ENCODE measurements at regions not wholly inside any gene's neighbourhood (a gene's known extent, or its start where the extent isn't known, plus 50 kb on each side); places are given as distances from the start of the nearest gene placed in this dataset.

GRCh38 chr7:155953781-155954549 lies 141.7 kb upstream of the SHH start:
- Histone ChIP-seq H3K9me3 (ENCODE audit: control insufficient read depth, insufficient read depth, low read depth, low read length) (no peaks in the 10 kb centered on the region), H3K4me1 (ENCODE audit: control insufficient read depth, insufficient read depth, low read length) (no peaks in the 10 kb centered on the region), H3K27me3 (ENCODE audit: control insufficient read depth, insufficient read depth, low read length) (peaks cover 11% of the 10 kb centered on the region), H3K36me3 (ENCODE audit: control insufficient read depth, insufficient read depth, low read length) (no peaks in the 10 kb centered on the region), H3K9ac (ENCODE audit: low read length) (no peak overlapping the region), H3K4me3 (ENCODE audit: low read depth, low read length) (no peak overlapping the region), H3K27ac (ENCODE audit: low read depth, low read length) (no peak overlapping the region)

GRCh38 chr7:155953501-155953778 lies 141.2 kb upstream of the SHH start:
- no peak overlapping the region for H3K4me3 ChIP-seq (ENCODE audit: low read depth, low read length)
- H3K4me1 ChIP-seq (ENCODE audit: control insufficient read depth, insufficient read depth, low read length): no peaks in the 10 kb centered on the region
- H3K27ac ChIP-seq (ENCODE audit: low read depth, low read length): no peak overlapping the region
- H3K36me3 ChIP-seq (ENCODE audit: control insufficient read depth, insufficient read depth, low read length): no peaks in the 10 kb centered on the region
- peaks cover 11% of the 10 kb centered on the region for H3K27me3 ChIP-seq (ENCODE audit: control insufficient read depth, insufficient read depth, low read length)
- no peak overlapping the region for H3K9ac ChIP-seq (ENCODE audit: low read length)
- no peaks in the 10 kb centered on the region for H3K9me3 ChIP-seq (ENCODE audit: control insufficient read depth, insufficient read depth, low read depth, low read length)

GRCh38 chr7:155951554-155952158 lies 139.4 kb upstream of the SHH start:
- Histone ChIP-seq H3K36me3 (ENCODE audit: control insufficient read depth, insufficient read depth, low read length) (no peaks in the 10 kb centered on the region), H3K4me3 (ENCODE audit: low read depth, low read length) (no peak overlapping the region), H3K27me3 (ENCODE audit: control insufficient read depth, insufficient read depth, low read length) (peaks cover 11% of the 10 kb centered on the region), H3K4me1 (ENCODE audit: control insufficient read depth, insufficient read depth, low read length) (no peaks in the 10 kb centered on the region), H3K9ac (ENCODE audit: low read length) (no peak overlapping the region), H3K27ac (ENCODE audit: low read depth, low read length) (no peak overlapping the region), H3K9me3 (ENCODE audit: control insufficient read depth, insufficient read depth, low read depth, low read length) (no peaks in the 10 kb centered on the region)

- Histone ChIP-seq H3K36me3 (ENCODE audit: control insufficient read depth, insufficient read depth, low read length) (no peaks in the 10 kb centered on the region), H3K4me1 (ENCODE audit: control insufficient read depth, insufficient read depth, low read length) (no peaks in the 10 kb centered on the region), H3K27ac (ENCODE audit: low read depth, low read length) (no peak overlapping the region), H3K4me3 (ENCODE audit: low read depth, low read length) (no peak overlapping the region), H3K9me3 (ENCODE audit: control insufficient read depth, insufficient read depth, low read depth, low read length) (no peaks in the 10 kb centered on the region), H3K9ac (ENCODE audit: low read length) (no peak overlapping the region), H3K27me3 (ENCODE audit: control insufficient read depth, insufficient read depth, low read length) (peaks cover 11% of the 10 kb centered on the region; the same call in 1 of the 2 replicates)
These were observed 138.8 kb upstream of the SHH start for GRCh38 chr7:155950898-155951553.

- Histone ChIP-seq H3K27me3 (ENCODE audit: control insufficient read depth, insufficient read depth, low read length) (no peaks in the 10 kb centered on the region), H3K36me3 (ENCODE audit: control insufficient read depth, insufficient read depth, low read length) (no peaks in the 10 kb centered on the region), H3K27ac (ENCODE audit: low read depth, low read length) (no peak overlapping the region), H3K4me1 (ENCODE audit: control insufficient read depth, insufficient read depth, low read length) (no peaks in the 10 kb centered on the region), H3K4me3 (ENCODE audit: low read depth, low read length) (no peak overlapping the region), H3K9me3 (ENCODE audit: control insufficient read depth, insufficient read depth, low read depth, low read length) (no peaks in the 10 kb centered on the region), H3K9ac (ENCODE audit: low read length) (no peak overlapping the region)
These were observed 136.6 kb upstream of the SHH start for GRCh38 chr7:155948845-155949244.

- H3K36me3 ChIP-seq (ENCODE audit: control insufficient read depth, insufficient read depth, low read length): no peaks in the 10 kb centered on the region
- no peak overlapping the region for H3K27ac ChIP-seq (ENCODE audit: low read depth, low read length)
- H3K9ac ChIP-seq (ENCODE audit: low read length): no peak overlapping the region
- H3K4me3 ChIP-seq (ENCODE audit: low read depth, low read length): no peak overlapping the region
- H3K9me3 ChIP-seq (ENCODE audit: control insufficient read depth, insufficient read depth, low read depth, low read length): no peaks in the 10 kb centered on the region
- no peaks in the 10 kb centered on the region for H3K4me1 ChIP-seq (ENCODE audit: control insufficient read depth, insufficient read depth, low read length)
- H3K27me3 ChIP-seq (ENCODE audit: control insufficient read depth, insufficient read depth, low read length): no peaks in the 10 kb centered on the region
These were observed 136.2 kb upstream of the SHH start for GRCh38 chr7:155948423-155948822.

GRCh38 chr7:155947051-155947450 lies 134.8 kb upstream of the SHH start:
- H3K9ac ChIP-seq (ENCODE audit: low read length): no peak overlapping the region
- H3K4me1 ChIP-seq (ENCODE audit: control insufficient read depth, insufficient read depth, low read length): no peaks in the 10 kb centered on the region
- H3K27ac ChIP-seq (ENCODE audit: low read depth, low read length): no peak overlapping the region
- no peaks in the 10 kb centered on the region for H3K36me3 ChIP-seq (ENCODE audit: control insufficient read depth, insufficient read depth, low read length)
- H3K27me3 ChIP-seq (ENCODE audit: control insufficient read depth, insufficient read depth, low read length): no peaks in the 10 kb centered on the region
- H3K9me3 ChIP-seq (ENCODE audit: control insufficient read depth, insufficient read depth, low read depth, low read length): no peaks in the 10 kb centered on the region
- H3K4me3 ChIP-seq (ENCODE audit: low read depth, low read length): no peak overlapping the region

GRCh38 chr7:155945670-155946325 lies 133.5 kb upstream of the SHH start:
- Histone ChIP-seq H3K9me3 (ENCODE audit: control insufficient read depth, insufficient read depth, low read depth, low read length) (no peaks in the 10 kb centered on the region), H3K27ac (ENCODE audit: low read depth, low read length) (no peak overlapping the region), H3K4me1 (ENCODE audit: control insufficient read depth, insufficient read depth, low read length) (no peaks in the 10 kb centered on the region)

GRCh38 chr7:155944901-155945300 lies 132.6 kb upstream of the SHH start:
- Histone ChIP-seq H3K9ac (ENCODE audit: low read length) (no peak overlapping the region), H3K36me3 (ENCODE audit: control insufficient read depth, insufficient read depth, low read length) (no peaks in the 10 kb centered on the region), H3K27me3 (ENCODE audit: control insufficient read depth, insufficient read depth, low read length) (no peaks in the 10 kb centered on the region), H3K9me3 (ENCODE audit: control insufficient read depth, insufficient read depth, low read depth, low read length) (0 out of 2 replicates have a peak, but pooled peaks cover 2% of the 10 kb centered on the region), H3K4me1 (ENCODE audit: control insufficient read depth, insufficient read depth, low read length) (no peaks in the 10 kb centered on the region), H3K4me3 (ENCODE audit: low read depth, low read length) (no peak overlapping the region), H3K27ac (ENCODE audit: low read depth, low read length) (no peak overlapping the region)

More at GRCh38 chr7:155945670-155946325, 133.5 kb upstream of the SHH start:
- no peak overlapping the region for H3K4me3 ChIP-seq (ENCODE audit: low read depth, low read length)
- H3K27me3 ChIP-seq (ENCODE audit: control insufficient read depth, insufficient read depth, low read length): no peaks in the 10 kb centered on the region
- no peaks in the 10 kb centered on the region for H3K36me3 ChIP-seq (ENCODE audit: control insufficient read depth, insufficient read depth, low read length)
- no peak overlapping the region for H3K9ac ChIP-seq (ENCODE audit: low read length)

- Histone ChIP-seq H3K36me3 (ENCODE audit: control insufficient read depth, insufficient read depth, low read length) (no peaks in the 10 kb centered on the region), H3K4me3 (ENCODE audit: low read depth, low read length) (no peak overlapping the region), H3K27ac (ENCODE audit: low read depth, low read length) (no peak overlapping the region), H3K9me3 (ENCODE audit: control insufficient read depth, insufficient read depth, low read depth, low read length) (peaks cover 10% of the 10 kb centered on the region; the same call in 1 of the 2 replicates), H3K27me3 (ENCODE audit: control insufficient read depth, insufficient read depth, low read length) (no peaks in the 10 kb centered on the region), H3K9ac (ENCODE audit: low read length) (no peak overlapping the region), H3K4me1 (ENCODE audit: control insufficient read depth, insufficient read depth, low read length) (no peaks in the 10 kb centered on the region)
These were observed 131.1 kb upstream of the SHH start for GRCh38 chr7:155943251-155943899.

All from HUES6 (cell line).